ENCODE measurements at regions not wholly inside any gene's neighbourhood (a gene's known extent, or its start where the extent isn't known, plus 50 kb on each side); places are given as distances from the start of the nearest gene placed in this dataset.

DNA sequence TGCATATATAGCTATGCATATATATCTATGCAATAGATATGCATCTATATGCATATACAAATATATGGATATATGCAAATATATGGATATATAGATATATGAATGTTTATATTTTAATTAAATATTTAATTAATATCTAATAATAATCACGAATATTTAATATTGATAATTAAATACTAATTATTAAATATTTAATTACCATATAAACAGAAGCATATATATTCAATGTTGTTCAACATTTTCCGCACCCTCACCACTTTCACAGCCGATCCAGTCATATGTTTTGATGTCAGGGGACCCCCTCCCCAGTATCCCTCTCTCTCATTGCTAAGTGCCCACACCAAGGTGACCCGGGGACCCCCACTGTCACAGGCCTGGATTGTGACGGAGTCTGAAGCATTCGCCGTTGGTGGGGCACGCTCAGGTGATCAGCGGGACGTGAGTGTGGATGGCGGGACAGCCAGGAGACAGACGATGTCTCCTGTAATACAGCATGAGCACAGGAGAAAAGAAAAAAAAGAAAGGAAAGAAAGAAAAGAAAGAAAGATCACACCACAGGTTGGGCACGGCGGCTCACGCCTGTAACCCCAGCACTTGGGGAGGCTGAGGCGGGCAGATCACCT, 199.7 kb downstream of the CRLF2 start:
- DNase-seq (ENCODE audit: low spot score, unreplicated experiment) = no peak
- Mint-ChIP-seq H3K27me3 (peaks cover 7% of the 10 kb centered on the region), H3K36me3 (ENCODE audit: insufficient read depth) (no peaks in the 10 kb centered on the region), H3K9me3 (ENCODE audit: low read depth) (no peaks in the 10 kb centered on the region), H3K4me1 (ENCODE audit: low read depth) (no peaks in the 10 kb centered on the region), H3K27ac (no peak overlapping the region), H3K4me3 (ENCODE audit: low read depth) (no peak overlapping the region)
- TF ChIP-seq, protein P1, sequence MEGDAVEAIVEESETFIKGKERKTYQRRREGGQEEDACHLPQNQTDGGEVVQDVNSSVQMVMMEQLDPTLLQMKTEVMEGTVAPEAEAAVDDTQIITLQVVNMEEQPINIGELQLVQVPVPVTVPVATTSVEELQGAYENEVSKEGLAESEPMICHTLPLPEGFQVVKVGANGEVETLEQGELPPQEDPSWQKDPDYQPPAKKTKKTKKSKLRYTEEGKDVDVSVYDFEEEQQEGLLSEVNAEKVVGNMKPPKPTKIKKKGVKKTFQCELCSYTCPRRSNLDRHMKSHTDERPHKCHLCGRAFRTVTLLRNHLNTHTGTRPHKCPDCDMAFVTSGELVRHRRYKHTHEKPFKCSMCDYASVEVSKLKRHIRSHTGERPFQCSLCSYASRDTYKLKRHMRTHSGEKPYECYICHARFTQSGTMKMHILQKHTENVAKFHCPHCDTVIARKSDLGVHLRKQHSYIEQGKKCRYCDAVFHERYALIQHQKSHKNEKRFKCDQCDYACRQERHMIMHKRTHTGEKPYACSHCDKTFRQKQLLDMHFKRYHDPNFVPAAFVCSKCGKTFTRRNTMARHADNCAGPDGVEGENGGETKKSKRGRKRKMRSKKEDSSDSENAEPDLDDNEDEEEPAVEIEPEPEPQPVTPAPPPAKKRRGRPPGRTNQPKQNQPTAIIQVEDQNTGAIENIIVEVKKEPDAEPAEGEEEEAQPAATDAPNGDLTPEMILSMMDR (IDR thresholded peaks at IDR 0.05; ENCODE audit: unreplicated experiment) = no peak

DNA sequence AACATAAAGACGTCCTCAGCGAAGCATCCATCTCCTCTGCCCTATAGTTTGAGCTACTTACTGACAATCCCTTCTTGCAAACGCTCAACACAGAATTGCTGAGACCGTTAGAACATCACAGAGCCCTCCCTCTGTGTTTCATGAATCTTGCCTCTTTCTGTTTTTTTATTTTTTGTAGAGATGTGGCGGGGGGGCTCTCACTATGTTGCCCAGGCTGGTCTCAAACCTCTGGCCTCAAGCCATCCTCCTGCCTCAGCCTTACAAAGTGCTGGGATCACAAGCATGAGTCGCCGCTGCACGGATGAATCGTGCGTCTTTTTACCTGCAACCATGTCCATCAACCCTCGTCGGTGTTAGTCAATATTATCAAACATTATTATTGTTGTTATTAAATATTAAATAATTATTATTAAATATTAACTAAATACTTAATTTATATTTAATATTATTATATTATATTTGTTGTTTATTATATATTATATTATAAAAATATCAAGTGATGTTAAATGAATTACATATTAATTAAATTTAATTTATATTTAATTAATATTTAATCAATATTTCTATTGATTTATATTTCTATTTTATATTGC, 200.7 kb downstream of the CRLF2 start:
- Mint-ChIP-seq H3K36me3 (ENCODE audit: insufficient read depth) (no peaks in the 10 kb centered on the region), H3K27ac (no peak overlapping the region), H3K4me1 (ENCODE audit: low read depth) (no peaks in the 10 kb centered on the region), H3K4me3 (ENCODE audit: low read depth) (no peak overlapping the region), H3K27me3 (peaks cover 7% of the 10 kb centered on the region), H3K9me3 (ENCODE audit: low read depth) (no peaks in the 10 kb centered on the region)
- TF ChIP-seq, protein P1 (IDR thresholded peaks at IDR 0.05; ENCODE audit: unreplicated experiment) = no peak
- DNase-seq (ENCODE audit: low spot score, unreplicated experiment) = no peak

DNA sequence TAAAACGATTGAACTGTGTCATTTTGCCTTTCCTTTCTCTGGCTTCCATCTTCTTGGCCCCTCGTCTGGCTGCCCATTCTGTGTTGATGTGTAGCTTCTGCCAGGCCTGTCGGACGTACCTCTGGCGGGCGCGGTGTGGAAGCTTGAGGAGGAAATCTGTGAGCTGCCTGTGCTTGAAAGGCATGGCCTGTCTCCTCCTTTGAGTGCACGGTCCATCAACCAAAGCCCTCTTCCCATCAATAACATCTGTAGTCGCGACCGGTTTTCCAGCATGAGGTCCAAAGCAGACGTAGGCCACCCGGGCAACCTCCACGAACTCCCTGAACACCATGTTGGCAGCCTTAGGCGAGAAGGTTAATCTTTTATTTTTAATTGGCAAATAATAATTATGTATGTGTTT, 202.7 kb downstream of the CRLF2 start:
- H3K36me3 Mint-ChIP-seq (ENCODE audit: insufficient read depth) = no peaks in the 10 kb centered on the region
- no peaks in the 10 kb centered on the region for H3K9me3 Mint-ChIP-seq (ENCODE audit: low read depth)
- DNase-seq (ENCODE audit: low spot score, unreplicated experiment) = no peak
- TF ChIP-seq, protein P1 (IDR thresholded peaks at IDR 0.05; ENCODE audit: unreplicated experiment) = no peak
- peaks cover 7% of the 10 kb centered on the region for H3K27me3 Mint-ChIP-seq
- H3K4me3 Mint-ChIP-seq (ENCODE audit: low read depth) = no peak overlapping the region
- no peaks in the 10 kb centered on the region for H3K4me1 Mint-ChIP-seq (ENCODE audit: low read depth)
- no peak overlapping the region for H3K27ac Mint-ChIP-seq

DNA sequence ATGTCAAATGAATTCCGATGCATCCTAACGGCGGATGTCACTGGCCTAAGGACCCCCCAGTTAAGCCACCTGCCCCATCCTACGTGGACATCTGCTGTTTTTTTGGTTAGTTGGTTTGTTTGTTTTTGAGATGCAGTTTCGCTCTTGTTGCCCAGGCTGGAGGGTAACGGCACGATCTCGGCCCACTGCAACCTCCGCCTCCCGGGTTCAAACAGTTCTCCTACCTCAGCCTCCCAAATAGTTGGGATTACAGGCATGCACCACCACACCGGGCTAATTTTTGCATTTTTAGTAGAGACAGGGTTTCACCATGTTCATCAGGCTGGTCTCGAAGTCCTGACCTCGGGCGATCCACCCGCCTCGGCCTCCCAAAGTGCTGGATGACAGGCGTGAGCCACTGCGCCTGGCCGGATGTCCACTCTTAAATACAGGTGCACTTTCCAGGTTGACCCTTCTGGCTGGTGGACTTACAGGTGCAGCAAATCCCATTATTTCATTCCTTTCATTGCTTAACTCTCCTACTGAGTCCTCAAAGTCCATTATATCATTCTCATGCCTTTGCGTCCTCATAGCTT, 206.2 kb downstream of the CRLF2 start:
- TF ChIP-seq, protein P1 (IDR thresholded peaks at IDR 0.05; ENCODE audit: unreplicated experiment) = no peak
- DNase-seq (ENCODE audit: low spot score, unreplicated experiment) = no peak
- H3K27me3 Mint-ChIP-seq = peaks cover 7% of the 10 kb centered on the region
- no peak overlapping the region for H3K4me3 Mint-ChIP-seq (ENCODE audit: low read depth)
- H3K27ac Mint-ChIP-seq = no peak overlapping the region
- H3K9me3 Mint-ChIP-seq (ENCODE audit: low read depth) = no peaks in the 10 kb centered on the region
- H3K4me1 Mint-ChIP-seq (ENCODE audit: low read depth) = no peaks in the 10 kb centered on the region
- H3K36me3 Mint-ChIP-seq (ENCODE audit: insufficient read depth) = no peaks in the 10 kb centered on the region

DNA sequence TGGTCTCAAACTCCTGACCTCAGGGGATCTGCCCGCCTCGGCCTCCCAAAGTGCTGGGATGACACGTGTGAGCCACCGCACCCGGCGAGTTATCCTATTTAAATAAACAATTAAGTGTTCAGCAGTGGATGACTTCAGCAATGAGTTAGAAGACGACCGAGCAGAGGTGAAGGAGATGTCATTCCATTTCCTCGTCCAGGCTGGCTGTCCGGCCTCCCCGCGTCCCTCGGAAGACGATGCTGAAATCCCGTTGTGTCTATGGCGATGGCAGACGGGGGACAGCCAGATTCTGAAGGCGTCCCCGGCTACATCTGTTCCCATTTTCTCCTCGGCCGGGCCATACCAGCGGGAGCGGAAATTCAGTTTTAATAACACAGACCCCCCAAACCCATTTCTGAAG, 209.8 kb downstream of the CRLF2 start:
- TF ChIP-seq, protein P1 (IDR thresholded peaks at IDR 0.05; ENCODE audit: unreplicated experiment) = no peak
- Mint-ChIP-seq H3K4me1 (ENCODE audit: low read depth) (no peaks in the 10 kb centered on the region), H3K27ac (no peak overlapping the region), H3K36me3 (ENCODE audit: insufficient read depth) (no peaks in the 10 kb centered on the region), H3K27me3 (no peaks in the 10 kb centered on the region), H3K9me3 (ENCODE audit: low read depth) (no peaks in the 10 kb centered on the region), H3K4me3 (ENCODE audit: low read depth) (no peak overlapping the region)
- DNase-seq (ENCODE audit: low spot score, unreplicated experiment) = no peak
